ENCODE measurements at regions not wholly inside any gene's neighbourhood (a gene's known extent, or its start where the extent isn't known, plus 50 kb on each side); places are given as distances from the start of the nearest gene placed in this dataset.

GRCh38 chr6:170082531-170083187 lies 208.2 kb downstream of the DLL1 start:
- ChIA-PET CTCF (ENCODE audit: partially characterized antibody) (no interaction called here), POLR2A (ENCODE audit: partially characterized antibody) (no interaction called here)
- DNase-seq (ENCODE audit: low read depth in 1 of 2, low spot score in 2 of 2) (no peak), FAIRE-seq (no peak)
- H2BK15ac ChIP-seq (ENCODE audit: low read length), result no peak overlapping the region
- H4K8ac ChIP-seq (ENCODE audit: extremely low read depth, insufficient read depth, low read length), result no peak overlapping the region
- H2AFZ ChIP-seq (ENCODE audit: low read length), result no peak overlapping the region
- no peak overlapping the region for H2BK120ac ChIP-seq (replicated peaks; ENCODE audit: low read depth, low read length)
- no peak overlapping the region for H3K18ac ChIP-seq (ENCODE audit: extremely low read depth, low read length)
- no peak overlapping the region for H3K4me2 ChIP-seq (ENCODE audit: insufficient read depth in 1 of 2, low read depth in 2 of 2, low read length in 2 of 2)
- H3K4me3 ChIP-seq (ENCODE audit: extremely low read depth in 1 of 4, insufficient read depth in 2 of 4, low read depth in 3 of 4, low read length in 4 of 4), result no peak overlapping the region
- no peak overlapping the region for H2BK12ac ChIP-seq (ENCODE audit: low read depth, low read length)
- H3K56ac ChIP-seq (replicated peaks; ENCODE audit: insufficient read length, low read depth, low read length), result no peak overlapping the region
- H3K9ac ChIP-seq (replicated peaks in 1 of 4; ENCODE audit: extremely low read depth in 1 of 4, low read depth in 3 of 4, low read length in 3 of 4), result no peak overlapping the region
- H2BK5ac ChIP-seq (ENCODE audit: low read depth, low read length), result no peak overlapping the region
- H2BK20ac ChIP-seq (ENCODE audit: low read length), result no peak overlapping the region
- H3K36me3 ChIP-seq (ENCODE audit: control insufficient read depth in 2 of 4, insufficient read depth in 4 of 4, low read length in 3 of 4), result no peaks in the 10 kb centered on the region; a peak in 1 of 8 replicates
- H3K27ac ChIP-seq (ENCODE audit: low read depth, low read length), result no peak overlapping the region
- H2AK5ac ChIP-seq (ENCODE audit: low read depth, low read length), result no peak overlapping the region
- H3K23me2 ChIP-seq (ENCODE audit: low read depth, low read length), result no peaks in the 10 kb centered on the region
- H4K91ac ChIP-seq (replicated peaks; ENCODE audit: insufficient read length, low read length), result no peak overlapping the region
- no peaks in the 10 kb centered on the region for H3K27me3 ChIP-seq (replicated peaks in 1 of 4; ENCODE audit: control insufficient read depth in 3 of 4, extremely low read depth in 1 of 4, insufficient read depth in 3 of 4, low read length in 3 of 4)
- H3K4ac ChIP-seq (replicated peaks; ENCODE audit: insufficient read length, low read depth, low read length), result no peak overlapping the region
- no peak overlapping the region for H3K23ac ChIP-seq (ENCODE audit: insufficient read length)
- H3K79me1 ChIP-seq (ENCODE audit: low read depth, low read length), result no peaks in the 10 kb centered on the region
- no peak overlapping the region for H4K5ac ChIP-seq (ENCODE audit: insufficient read length, low read depth, low read length)
- H3K79me2 ChIP-seq (ENCODE audit: control insufficient read depth in 1 of 2, insufficient read depth in 2 of 2, low read length in 2 of 2), result no peaks in the 10 kb centered on the region
- H3K9me3 ChIP-seq (ENCODE audit: insufficient read depth in 2 of 2, low read depth in 1 of 2, low read length in 1 of 2), result peaks cover 0 to 8% of the 10 kb centered on the region in 2 experiments; a peak in 3 of 4 replicates
- no peaks in the 10 kb centered on the region for H4K20me1 ChIP-seq (replicated peaks in 1 of 2; ENCODE audit: control insufficient read depth in 1 of 2, insufficient read depth in 2 of 2, low read length in 2 of 2)
- no peaks in the 10 kb centered on the region for H3K4me1 ChIP-seq (replicated peaks in 1 of 4; ENCODE audit: control insufficient read depth in 3 of 4, insufficient read depth in 4 of 4, low read length in 3 of 4)
- WGBS, 2 experiments (ENCODE audit: extremely low coverage in 1 of 2, insufficient coverage in 1 of 2, insufficient read length in 1 of 2, insufficient replicate concordance in 2 of 2, low coverage in 1 of 2, low lambda C conversion rate in 2 of 2, missing lambda C conversion rate in 1 of 2), result 91% methylated on average over 11 of the region's 12 CpGs; no CpG with 5 or more reads in 1 of the 2 experiments
- no peak overlapping the region for H3K14ac ChIP-seq (ENCODE audit: insufficient read length)
- TF ChIP-seq SP4 (IDR thresholded peaks at IDR 0.05; ENCODE audit: low read length) (no peak), ATF3 (IDR thresholded peaks at IDR 0.05; ENCODE audit: insufficient read depth, low read depth, low read length) (no peak), CEBPB (IDR thresholded peaks at IDR 0.05; ENCODE audit: low read depth, low read length) (no peak), SIX5 (IDR thresholded peaks at IDR 0.05; ENCODE audit: low read depth, low read length) (no peak), NANOG (IDR thresholded peaks at IDR 0.05; ENCODE audit: insufficient read depth, low read depth, low read length, poor library complexity, severe bottlenecking) (no peak), EGR1 (IDR thresholded peaks at IDR 0.05; ENCODE audit: borderline replicate concordance, low read depth, low read length) (no peak), CHD1 (IDR thresholded peaks at IDR 0.05; ENCODE audit: low read depth, low read length) (no peak), RXRA (IDR thresholded peaks at IDR 0.05; ENCODE audit: insufficient read depth, low read depth, low read length) (no peak), KDM5A (IDR thresholded peaks at IDR 0.05; ENCODE audit: low read length) (no peak), EP300 (IDR thresholded peaks at IDR 0.05; ENCODE audit: borderline replicate concordance in 1 of 2, low read depth in 2 of 2, low read length in 2 of 2) (no peak), ZNF274 (IDR thresholded peaks at IDR 0.05; ENCODE audit: borderline replicate concordance, extremely low read depth, low read length) (no peak), TEAD4 (IDR thresholded peaks at IDR 0.05; ENCODE audit: low read depth, low read length) (no peak), KDM1A (IDR thresholded peaks at IDR 0.05; ENCODE audit: borderline replicate concordance, low read length) (no peak)
- TF ChIP-seq, protein P1, sequence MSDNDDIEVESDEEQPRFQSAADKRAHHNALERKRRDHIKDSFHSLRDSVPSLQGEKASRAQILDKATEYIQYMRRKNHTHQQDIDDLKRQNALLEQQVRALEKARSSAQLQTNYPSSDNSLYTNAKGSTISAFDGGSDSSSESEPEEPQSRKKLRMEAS (IDR thresholded peaks at IDR 0.05), result no peak

Data from H1 (cell line).